ENCODE measurements at regions not wholly inside any gene's neighbourhood (a gene's known extent, or its start where the extent isn't known, plus 50 kb on each side); places are given as distances from the start of the nearest gene placed in this dataset.

DNA sequence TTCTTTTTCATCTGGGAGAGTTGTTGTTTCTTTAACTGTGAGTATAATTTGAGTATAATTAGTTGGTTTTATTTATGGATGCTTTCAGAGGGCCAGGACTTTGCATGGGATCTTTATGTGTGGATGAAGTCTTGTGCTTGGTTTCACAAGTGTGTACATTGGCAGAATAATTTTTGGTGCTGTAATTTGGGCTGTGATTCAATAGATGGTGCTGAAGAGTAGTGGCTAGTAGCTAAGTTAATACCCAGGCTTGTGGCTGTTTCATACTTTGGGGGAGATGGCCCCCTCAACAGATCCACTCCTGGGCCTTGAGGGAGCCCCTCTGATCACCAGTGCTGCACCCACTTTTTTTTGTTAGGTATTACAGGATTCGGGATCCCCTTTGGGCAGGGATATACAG lies 1142.4 kb downstream of the SLITRK1 start:
- TF ChIP-seq, protein P1, sequence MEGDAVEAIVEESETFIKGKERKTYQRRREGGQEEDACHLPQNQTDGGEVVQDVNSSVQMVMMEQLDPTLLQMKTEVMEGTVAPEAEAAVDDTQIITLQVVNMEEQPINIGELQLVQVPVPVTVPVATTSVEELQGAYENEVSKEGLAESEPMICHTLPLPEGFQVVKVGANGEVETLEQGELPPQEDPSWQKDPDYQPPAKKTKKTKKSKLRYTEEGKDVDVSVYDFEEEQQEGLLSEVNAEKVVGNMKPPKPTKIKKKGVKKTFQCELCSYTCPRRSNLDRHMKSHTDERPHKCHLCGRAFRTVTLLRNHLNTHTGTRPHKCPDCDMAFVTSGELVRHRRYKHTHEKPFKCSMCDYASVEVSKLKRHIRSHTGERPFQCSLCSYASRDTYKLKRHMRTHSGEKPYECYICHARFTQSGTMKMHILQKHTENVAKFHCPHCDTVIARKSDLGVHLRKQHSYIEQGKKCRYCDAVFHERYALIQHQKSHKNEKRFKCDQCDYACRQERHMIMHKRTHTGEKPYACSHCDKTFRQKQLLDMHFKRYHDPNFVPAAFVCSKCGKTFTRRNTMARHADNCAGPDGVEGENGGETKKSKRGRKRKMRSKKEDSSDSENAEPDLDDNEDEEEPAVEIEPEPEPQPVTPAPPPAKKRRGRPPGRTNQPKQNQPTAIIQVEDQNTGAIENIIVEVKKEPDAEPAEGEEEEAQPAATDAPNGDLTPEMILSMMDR (IDR thresholded peaks at IDR 0.05 in 2 of 3, conservative IDR thresholded peaks at IDR 0.05 in 1 of 3; ENCODE audit: control insufficient read depth in 2 of 3, extremely low read depth in 1 of 3, insufficient read depth in 1 of 3, low read depth in 3 of 3, low read length in 3 of 3), result no peak; a peak in 1 of 6 replicates
- TF ChIP-seq, protein P2, sequence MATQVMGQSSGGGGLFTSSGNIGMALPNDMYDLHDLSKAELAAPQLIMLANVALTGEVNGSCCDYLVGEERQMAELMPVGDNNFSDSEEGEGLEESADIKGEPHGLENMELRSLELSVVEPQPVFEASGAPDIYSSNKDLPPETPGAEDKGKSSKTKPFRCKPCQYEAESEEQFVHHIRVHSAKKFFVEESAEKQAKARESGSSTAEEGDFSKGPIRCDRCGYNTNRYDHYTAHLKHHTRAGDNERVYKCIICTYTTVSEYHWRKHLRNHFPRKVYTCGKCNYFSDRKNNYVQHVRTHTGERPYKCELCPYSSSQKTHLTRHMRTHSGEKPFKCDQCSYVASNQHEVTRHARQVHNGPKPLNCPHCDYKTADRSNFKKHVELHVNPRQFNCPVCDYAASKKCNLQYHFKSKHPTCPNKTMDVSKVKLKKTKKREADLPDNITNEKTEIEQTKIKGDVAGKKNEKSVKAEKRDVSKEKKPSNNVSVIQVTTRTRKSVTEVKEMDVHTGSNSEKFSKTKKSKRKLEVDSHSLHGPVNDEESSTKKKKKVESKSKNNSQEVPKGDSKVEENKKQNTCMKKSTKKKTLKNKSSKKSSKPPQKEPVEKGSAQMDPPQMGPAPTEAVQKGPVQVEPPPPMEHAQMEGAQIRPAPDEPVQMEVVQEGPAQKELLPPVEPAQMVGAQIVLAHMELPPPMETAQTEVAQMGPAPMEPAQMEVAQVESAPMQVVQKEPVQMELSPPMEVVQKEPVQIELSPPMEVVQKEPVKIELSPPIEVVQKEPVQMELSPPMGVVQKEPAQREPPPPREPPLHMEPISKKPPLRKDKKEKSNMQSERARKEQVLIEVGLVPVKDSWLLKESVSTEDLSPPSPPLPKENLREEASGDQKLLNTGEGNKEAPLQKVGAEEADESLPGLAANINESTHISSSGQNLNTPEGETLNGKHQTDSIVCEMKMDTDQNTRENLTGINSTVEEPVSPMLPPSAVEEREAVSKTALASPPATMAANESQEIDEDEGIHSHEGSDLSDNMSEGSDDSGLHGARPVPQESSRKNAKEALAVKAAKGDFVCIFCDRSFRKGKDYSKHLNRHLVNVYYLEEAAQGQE (IDR thresholded peaks at IDR 0.05; ENCODE audit: low read depth, low read length), result no peak
- TF ChIP-seq POLR2AphosphoS5 (IDR thresholded peaks at IDR 0.05; ENCODE audit: low read length), result no peak
- no peak for TF ChIP-seq NFXL1 (IDR thresholded peaks at IDR 0.05; ENCODE audit: borderline replicate concordance)
- no peak for TF ChIP-seq YY1 (IDR thresholded peaks at IDR 0.05; ENCODE audit: low read depth, low read length)

All from GM12878 (cell line).